NAMALWA (cell line): ENCODE measurements at regions not wholly inside any gene's neighbourhood (a gene's known extent, or its start where the extent isn't known, plus 50 kb on each side); places are given as distances from the start of the nearest gene placed in this dataset.

Source experiments
- DNase-seq: peaks from one replicate; pipeline ENCODE4 v3.0.0-alpha.2; 2015; ENCODE audit warnings: low spot score

DNA sequence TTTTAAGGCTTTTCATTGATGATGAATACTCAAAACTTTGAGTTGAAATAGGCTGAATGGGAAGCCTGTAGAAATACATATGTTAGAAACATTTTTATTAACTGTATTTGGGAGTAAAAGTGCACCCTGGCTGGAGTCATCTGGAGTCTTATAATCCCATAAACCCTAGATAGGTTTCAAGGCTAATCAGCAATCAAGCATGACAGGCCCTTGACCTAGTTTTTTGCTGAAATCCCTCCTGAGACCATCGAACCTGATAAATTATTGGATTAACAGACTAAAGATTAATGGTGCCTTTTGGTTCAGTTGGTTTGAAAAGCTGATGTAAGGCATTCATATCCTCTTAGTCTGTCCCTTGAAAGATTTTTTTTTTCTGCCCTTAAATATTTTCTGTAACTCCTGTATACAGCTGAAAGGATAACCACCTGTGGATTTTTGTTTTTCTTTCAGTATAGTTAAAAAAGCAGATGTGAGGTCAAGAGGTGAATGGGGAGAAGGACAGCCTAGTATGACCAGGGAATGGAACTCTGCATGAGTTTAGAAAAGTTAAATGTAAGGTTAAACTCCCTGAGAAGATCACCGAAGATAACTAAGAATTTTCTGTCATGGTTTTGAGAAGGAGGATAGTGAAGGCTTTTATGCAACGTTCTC lies 69.4 kb upstream of the STXBP5L start:
- DNase-seq: no peak

DNA sequence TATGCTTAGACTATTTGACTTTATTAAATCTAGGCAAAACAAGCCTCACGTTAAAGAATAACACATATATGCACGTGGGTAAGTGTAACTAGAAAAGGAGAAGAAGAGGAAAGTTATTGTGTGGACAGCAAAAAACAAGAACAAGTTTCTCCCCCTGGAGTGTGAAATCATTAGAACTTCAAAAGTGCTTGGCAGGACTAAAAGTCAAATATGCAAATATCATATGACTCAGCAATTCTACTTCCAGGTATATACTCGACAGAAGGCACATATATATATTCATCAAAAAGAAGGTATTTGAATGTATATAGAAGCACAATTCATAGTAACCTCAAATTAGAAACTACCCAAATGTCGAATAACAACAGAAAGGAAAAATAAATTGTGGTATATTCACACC lies 68.9 kb upstream of the STXBP5L start:
- peak; percentile 2 for DNase-seq

DNA sequence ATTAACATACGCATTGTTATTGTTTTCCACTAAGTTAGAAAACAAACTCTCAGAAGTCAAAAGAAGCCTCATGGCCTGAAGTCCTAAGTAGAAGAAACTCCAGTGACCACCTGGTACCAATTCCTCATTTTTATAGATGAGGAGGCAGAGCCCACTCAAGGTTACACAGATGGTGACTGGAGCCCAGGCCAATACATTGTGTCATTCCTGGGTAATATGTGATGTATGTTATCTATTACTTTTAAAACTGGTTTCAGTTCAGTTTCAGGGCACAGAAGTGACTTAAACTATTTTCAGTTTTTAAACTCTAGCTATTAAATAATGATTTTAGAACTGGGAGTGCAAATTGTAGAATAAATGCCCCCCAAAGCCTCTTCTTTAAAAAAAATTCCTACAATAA lies 66.7 kb upstream of the STXBP5L start:
- DNase-seq: no peak

DNA sequence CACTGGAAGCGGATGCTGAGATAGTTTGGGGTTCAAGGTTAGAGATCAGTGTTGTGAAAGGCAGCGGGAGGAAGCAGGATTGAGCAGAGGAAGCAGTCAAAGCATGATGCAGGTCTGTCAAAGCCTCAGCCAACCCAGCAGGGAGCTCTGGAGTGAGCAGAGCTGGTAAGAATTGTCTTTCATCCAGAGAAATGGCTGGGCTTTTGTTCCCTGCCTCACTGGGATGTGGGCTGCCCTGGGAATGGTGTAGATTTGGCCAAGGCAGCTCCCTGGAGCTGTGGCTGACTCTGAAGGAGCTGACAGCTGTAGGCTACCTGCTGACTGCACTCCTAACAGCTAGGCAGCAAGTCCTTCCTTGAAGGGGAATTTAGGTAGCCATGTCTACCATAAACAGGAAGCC lies 61.9 kb upstream of the STXBP5L start:
- DNase-seq: no peak

DNA sequence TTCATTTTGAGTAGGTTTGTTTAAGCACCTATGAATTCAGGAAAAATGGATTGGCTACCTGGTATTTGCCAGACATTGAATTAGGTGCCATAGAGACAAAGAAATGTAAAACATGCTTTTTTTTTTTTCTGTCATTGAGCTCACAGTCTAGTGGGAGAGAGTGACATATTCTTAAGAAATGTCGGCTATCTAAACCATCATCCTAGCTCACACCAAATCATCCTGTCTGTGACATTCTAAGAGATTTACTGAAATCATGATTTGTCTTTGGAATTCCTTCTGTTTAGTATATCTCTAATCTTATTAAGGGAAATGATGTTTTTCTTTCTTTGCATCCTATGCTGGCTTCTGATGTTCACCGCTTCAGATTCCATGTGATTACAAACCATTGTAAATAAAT lies 59.5 kb upstream of the STXBP5L start:
- no peak for DNase-seq

- DNase-seq: no peak
Observed at GRCh38 chr3:120850381-120851295, 57.4 kb upstream of the STXBP5L start.

DNA sequence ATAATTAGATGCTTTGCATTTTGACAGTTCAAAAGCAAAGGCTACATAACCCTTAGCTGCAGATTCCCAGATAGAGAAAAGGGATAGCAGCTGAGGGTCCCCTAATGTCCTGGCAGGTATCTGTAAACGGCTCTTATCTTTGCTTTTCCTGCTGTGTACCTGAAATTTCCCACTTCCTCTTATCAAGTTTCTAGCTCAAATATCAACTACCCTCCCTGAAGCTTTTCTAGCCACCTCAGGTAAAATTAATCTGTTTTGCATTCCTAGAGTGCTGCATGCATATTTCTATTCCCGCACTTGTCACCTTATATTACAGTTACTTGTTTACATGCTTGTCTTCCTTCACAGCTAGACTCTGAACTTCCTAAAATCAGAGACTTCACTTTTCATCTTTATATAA lies 55.6 kb upstream of the STXBP5L start:
- no peak for DNase-seq

DNA sequence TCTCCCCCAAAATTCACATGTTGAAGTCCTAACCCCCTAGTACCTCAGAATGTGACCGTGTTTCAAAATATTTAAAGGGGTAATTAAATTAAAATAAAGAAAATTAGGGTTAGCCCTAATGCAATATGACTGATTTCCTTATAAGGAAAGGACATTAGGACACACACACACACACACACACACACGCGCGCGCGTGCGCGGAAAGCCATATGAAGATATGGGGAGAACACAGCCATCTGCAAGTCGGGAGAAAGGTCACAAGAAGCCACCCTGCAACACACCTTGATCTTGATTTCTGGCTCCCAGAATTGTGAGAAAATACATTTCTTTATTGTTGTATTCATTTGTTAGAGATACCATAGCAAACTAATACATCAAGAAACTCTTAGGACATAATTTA lies 54.6 kb upstream of the STXBP5L start:
- no peak for DNase-seq

GRCh38 chr3:120854908-120855526 lies 53.0 kb upstream of the STXBP5L start:
- no peak for DNase-seq

DNA sequence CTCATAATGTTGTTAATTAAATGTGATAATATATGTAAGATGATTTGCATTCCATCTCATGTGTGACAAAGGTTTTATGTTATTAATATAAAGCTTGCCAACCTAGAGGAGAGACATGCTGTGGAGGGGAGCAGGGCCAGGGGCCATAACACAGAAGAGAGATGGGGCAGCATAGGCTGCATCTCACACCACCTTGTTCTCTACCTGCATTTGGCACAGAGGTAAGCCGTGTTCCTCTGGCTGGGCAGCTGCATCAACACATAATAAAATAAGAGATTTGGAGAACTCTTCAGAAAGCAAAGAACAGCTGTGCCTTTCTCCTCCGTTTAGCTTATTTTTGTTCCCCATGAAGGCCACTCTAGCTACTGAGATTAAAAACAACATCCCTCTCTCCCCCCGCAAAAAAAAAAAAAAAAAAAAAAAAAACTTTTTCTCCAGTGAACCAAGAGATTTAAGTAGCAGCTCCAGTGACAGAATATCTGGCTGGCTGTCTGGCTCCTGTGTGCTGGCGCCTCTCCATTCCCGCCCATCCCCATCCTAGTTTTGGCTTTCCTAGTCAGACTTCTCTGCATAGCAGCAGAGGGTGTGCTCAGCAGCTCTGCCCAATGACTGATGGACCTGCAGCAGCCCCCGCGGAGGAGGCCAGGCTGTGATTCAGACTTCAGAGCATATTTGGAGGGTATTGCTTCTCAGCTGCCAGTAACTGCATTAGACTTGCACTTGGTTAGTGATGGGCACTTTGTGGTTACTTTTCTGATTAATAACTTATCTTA lies 52.2 kb upstream of the STXBP5L start:
- no peak for DNase-seq
